DND-41 (cell line): ENCODE measurements at regions not wholly inside any gene's neighbourhood (a gene's known extent, or its start where the extent isn't known, plus 50 kb on each side); places are given as distances from the start of the nearest gene placed in this dataset.

Experiments used
- CTCF ChIP-seq: IDR thresholded peaks from 2 replicates; pipeline ENCODE4 v1.5.1; 2012; ENCODE audit warnings: borderline replicate concordance, low read length, moderate library complexity, mild to moderate bottlenecking; ENCODE audit not compliant: poor library complexity, severe bottlenecking; ENCODE audit errors: extremely low read depth
- EZH2 ChIP-seq: IDR thresholded peaks from 3 replicates; pipeline ENCODE4 v1.6.1; 2012; ENCODE audit warnings: borderline replicate concordance, low read depth, mild to moderate bottlenecking, moderate library complexity, low read length, inconsistent platforms; ENCODE audit not compliant: severe bottlenecking

GRCh38 chr9:129435988-129436717 is 184.7 kb downstream of the C9orf50 start:
- TF ChIP-seq CTCF (no peak), EZH2 (no peak)
